ENCODE measurements at regions not wholly inside any gene's neighbourhood (a gene's known extent, or its start where the extent isn't known, plus 50 kb on each side); places are given as distances from the start of the nearest gene placed in this dataset.

DNA sequence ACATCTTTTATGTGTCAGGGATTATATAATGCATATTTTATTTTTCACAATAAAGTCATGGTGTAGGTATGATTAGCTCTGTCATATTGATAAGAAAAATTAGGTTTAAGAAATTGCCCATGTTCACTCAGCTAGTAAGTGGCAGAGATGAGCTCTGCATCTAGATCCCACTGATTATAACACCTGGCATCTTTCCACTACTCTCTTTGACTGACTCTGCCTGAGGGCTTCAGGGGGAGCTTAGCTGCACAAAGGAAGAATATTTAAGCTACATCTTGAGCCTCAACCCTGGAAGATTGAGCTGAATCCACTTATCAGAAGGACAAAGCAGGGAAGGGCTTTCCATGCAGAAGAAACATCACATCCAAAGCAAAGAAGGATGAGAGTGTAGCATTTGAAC, 190.4 kb downstream of the MIS18A start:
- Histone ChIP-seq H3K36me3 (no peaks in the 10 kb centered on the region), H3K4me3 (no peak overlapping the region), H3K9me3 (peaks cover 0 to under 1% of the 10 kb centered on the region in 2 donors), H3K4me1 (ENCODE audit: insufficient read depth) (no peaks in the 10 kb centered on the region), H3K27me3 (no peaks in the 10 kb centered on the region), H3K27ac (no peak overlapping the region)
- no peak for DNase-seq
- no peak for TF ChIP-seq EP300 (IDR thresholded peaks at IDR 0.05)
- TF ChIP-seq POLR2A (IDR thresholded peaks at IDR 0.05): no peak
- TF ChIP-seq, protein P1, sequence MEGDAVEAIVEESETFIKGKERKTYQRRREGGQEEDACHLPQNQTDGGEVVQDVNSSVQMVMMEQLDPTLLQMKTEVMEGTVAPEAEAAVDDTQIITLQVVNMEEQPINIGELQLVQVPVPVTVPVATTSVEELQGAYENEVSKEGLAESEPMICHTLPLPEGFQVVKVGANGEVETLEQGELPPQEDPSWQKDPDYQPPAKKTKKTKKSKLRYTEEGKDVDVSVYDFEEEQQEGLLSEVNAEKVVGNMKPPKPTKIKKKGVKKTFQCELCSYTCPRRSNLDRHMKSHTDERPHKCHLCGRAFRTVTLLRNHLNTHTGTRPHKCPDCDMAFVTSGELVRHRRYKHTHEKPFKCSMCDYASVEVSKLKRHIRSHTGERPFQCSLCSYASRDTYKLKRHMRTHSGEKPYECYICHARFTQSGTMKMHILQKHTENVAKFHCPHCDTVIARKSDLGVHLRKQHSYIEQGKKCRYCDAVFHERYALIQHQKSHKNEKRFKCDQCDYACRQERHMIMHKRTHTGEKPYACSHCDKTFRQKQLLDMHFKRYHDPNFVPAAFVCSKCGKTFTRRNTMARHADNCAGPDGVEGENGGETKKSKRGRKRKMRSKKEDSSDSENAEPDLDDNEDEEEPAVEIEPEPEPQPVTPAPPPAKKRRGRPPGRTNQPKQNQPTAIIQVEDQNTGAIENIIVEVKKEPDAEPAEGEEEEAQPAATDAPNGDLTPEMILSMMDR (IDR thresholded peaks at IDR 0.05): no peak
- intact Hi-C loops (cut with DNase I): no loop called here

DNA sequence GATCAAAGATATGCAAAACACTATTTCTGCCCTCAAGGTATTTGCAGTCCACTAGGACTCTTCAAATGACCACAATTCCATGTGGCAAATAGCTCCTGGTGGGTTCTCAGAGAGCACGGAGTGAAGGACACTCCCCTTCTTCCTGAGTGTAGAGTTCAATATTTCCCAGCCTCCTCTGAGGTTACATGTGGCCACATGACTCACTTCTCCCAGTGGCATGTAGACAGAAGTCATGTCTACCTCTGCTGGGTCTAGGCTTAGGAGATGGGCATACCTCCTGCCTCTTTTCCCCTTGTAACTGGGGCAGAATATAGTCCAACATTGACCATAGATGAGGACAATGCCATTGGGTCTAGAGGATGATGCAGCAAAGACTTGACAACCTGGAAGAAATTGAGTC, 191.4 kb downstream of the MIS18A start:
- Histone ChIP-seq H3K27me3 (no peaks in the 10 kb centered on the region), H3K9me3 (no peaks in the 10 kb centered on the region), H3K4me1 (ENCODE audit: insufficient read depth) (no peaks in the 10 kb centered on the region), H3K4me3 (no peak overlapping the region), H3K36me3 (no peaks in the 10 kb centered on the region), H3K27ac (no peak overlapping the region)
- DNase-seq: no peak
- TF ChIP-seq, protein P1 (IDR thresholded peaks at IDR 0.05): no peak
- TF ChIP-seq EP300 (IDR thresholded peaks at IDR 0.05) (no peak), POLR2A (IDR thresholded peaks at IDR 0.05) (no peak)
- WGBS, 3 donors: 61 to 85% (median 72%) methylated on average over 1 of the region's 1 CpG
- intact Hi-C loops (cut with DNase I): no loop called here

DNA sequence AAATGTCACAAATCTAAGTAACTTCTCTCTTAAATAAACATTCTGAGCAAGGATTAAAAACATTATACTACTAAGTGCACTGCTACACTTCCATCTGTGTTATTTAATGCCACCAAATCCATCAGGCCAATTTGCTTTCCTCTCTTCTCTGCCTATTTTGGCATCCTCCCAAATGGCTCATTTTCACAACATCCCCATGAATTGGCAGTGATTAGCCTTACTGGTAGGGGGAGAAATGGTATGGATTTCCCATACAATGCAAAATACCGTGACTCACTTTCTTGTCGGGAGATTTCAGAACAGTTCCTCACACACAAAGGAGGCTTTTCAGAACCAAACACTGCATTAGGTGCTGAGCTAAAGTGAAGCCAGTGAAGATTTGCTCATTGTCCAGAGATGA, 195.7 kb downstream of the MIS18A start:
- Histone ChIP-seq H3K27ac (no peak overlapping the region), H3K27me3 (no peaks in the 10 kb centered on the region), H3K4me1 (ENCODE audit: insufficient read depth) (no peaks in the 10 kb centered on the region), H3K4me3 (no peak overlapping the region), H3K9me3 (no peaks in the 10 kb centered on the region), H3K36me3 (no peaks in the 10 kb centered on the region)
- TF ChIP-seq EP300 (IDR thresholded peaks at IDR 0.05): no peak
- TF ChIP-seq POLR2A (IDR thresholded peaks at IDR 0.05): no peak
- TF ChIP-seq, protein P1 (IDR thresholded peaks at IDR 0.05): no peak
- no peak for DNase-seq
- intact Hi-C loops (cut with DNase I): no loop called here
- 35 to 77% (median 67%) methylated on average over 2 of the region's 2 CpGs for WGBS, 3 donors

DNA sequence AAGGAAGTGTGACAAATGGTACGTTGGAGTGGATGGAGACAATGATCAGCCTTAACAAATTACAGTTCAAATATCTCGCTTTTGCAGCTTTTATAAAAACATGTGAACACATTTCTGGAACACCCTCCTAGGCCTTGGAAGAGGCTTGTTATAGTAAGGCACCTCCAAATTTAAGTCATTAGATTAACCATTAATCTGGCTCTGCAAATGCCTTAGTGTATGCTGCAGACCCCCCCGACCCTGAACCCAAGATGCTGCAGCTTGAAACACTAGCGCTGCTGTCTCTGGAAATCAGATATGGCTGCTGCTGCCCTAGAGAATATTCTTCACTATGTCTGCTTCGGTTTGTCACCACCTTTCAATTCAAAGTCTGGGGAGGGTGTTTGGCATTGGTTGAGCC, 196.4 kb downstream of the MIS18A start:
- WGBS, 3 donors: 68 to 71% (median 69%) methylated on average over 5 of the region's 5 CpGs

More for the DNA sequence above, 196.4 kb downstream of the MIS18A start:
- no peaks in the 10 kb centered on the region for H3K4me1 ChIP-seq (ENCODE audit: insufficient read depth)
- TF ChIP-seq POLR2A (IDR thresholded peaks at IDR 0.05) (no peak), EP300 (IDR thresholded peaks at IDR 0.05) (no peak)
- TF ChIP-seq, protein P1 (IDR thresholded peaks at IDR 0.05): no peak
- intact Hi-C loops (cut with DNase I): no loop called here
- no peaks in the 10 kb centered on the region for H3K9me3 ChIP-seq
- no peaks in the 10 kb centered on the region for H3K27me3 ChIP-seq
- no peaks in the 10 kb centered on the region for H3K36me3 ChIP-seq
- no peak overlapping the region for H3K4me3 ChIP-seq
- no peak overlapping the region for H3K27ac ChIP-seq
- DNase-seq: no peak

All from ovary (tissue), 7 donors.